ENCODE measurements at regions not wholly inside any gene's neighbourhood (a gene's known extent, or its start where the extent isn't known, plus 50 kb on each side); places are given as distances from the start of the nearest gene placed in this dataset.

- no peak for DNase-seq
These were observed 155.7 kb downstream of the TNFSF18 start for GRCh38 chr1:172895050-172895460.

- DNase-seq: no peak
These were observed 155.0 kb downstream of the TNFSF18 start for GRCh38 chr1:172895761-172896160.

GRCh38 chr1:172897738-172898137, 153.0 kb downstream of the TNFSF18 start:
- DNase-seq: no peak

GRCh38 chr1:172898866-172899265, 151.9 kb downstream of the TNFSF18 start:
- no peak for DNase-seq

DNA sequence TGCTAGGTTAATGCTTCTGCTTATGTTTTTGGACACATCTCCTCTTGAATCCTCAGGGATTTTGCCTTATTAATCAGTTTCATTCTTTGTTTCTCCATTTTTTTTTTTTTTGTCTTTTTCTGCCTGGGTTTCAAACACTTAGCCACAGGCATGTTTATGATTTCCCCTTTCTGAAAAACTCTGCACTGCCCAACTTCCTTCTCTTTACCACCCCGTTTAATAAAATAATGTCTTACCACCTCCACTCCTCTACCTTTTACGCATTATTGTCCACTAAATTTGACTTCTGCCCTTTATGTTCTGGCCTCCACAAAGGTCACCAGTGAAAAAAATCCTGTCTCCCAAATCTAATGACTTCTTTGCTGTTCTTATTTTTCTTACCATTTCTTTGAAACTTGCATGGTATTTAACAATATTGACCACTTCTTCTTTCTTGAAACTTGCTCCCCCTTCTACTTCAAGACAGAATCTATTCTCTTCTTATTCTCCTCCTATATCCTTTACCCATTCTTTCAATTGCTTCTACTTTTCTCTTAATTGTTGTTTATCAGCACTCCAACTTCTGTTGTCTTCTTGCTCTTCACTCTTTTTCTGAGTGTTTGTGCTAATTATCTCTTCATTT, 150.3 kb downstream of the TNFSF18 start:
- no peak for DNase-seq

DNA sequence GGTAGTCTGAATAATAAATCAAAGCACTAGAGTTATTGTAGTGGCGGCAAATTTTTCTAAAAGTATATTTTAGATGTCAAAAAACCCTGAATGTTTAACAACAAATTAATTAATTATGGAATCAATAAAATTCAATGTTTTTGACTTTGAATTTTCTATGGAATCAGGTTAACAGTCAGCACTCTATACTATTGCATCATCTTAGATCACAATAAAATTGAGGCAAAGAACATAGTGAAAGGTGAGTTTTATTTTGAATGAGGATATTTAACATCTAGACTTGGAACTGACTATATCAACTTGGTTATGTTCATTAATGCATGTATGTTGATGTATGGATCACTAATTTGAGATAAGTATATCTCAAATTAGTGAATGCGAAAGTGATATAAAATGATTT, 148.5 kb downstream of the TNFSF18 start:
- DNase-seq: no peak

- DNase-seq: no peak
These were observed 147.8 kb downstream of the TNFSF18 start for GRCh38 chr1:172902861-172903381.

GRCh38 chr1:172903581-172904220, 147.0 kb downstream of the TNFSF18 start:
- DNase-seq: no peak

DNA sequence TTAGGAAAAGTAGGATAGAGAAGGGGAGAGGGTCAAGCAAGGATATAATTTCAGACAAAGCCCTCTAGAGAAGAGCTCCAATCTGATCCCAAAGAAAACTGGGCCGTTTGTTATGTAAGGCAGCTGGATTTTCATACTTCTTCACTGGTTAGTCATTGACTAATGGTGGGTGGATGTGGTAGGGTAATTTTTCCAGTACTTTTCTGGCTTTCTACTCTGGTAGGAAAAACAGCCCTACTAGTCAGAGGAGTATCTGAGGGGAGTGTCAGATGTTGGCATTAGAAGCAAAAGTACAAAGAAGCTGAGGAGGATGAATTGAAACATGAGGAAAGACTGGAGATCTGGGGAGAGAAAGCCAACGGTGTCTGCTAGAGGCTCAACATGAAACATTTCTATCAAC, 145.3 kb downstream of the TNFSF18 start:
- DNase-seq: no peak

GRCh38 chr1:172906778-172907592, 143.8 kb downstream of the TNFSF18 start:
- no peak for DNase-seq

DNA sequence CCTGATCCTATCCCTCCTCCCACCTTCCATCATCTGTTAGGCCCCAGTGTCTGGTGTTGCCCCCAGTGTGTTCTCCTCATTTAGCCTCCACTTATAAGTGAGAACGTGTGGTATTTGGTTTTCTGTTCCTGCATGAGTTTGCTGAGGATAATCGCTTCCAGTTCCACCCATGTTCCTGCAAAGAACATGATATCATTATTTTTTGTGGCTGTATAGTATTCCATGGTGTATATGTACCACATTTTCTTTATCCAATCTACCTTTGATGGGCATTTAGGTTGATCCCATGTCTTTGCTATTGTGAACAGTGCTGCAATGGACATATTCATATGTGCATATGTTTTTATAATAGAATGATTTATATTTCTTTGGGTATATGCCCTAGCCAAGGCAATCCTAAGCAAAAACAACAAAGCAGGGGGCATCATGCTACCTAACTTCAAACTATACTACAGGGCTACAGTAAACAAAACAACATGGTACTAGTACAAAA, 142.9 kb downstream of the TNFSF18 start:
- DNase-seq: no peak

DNA sequence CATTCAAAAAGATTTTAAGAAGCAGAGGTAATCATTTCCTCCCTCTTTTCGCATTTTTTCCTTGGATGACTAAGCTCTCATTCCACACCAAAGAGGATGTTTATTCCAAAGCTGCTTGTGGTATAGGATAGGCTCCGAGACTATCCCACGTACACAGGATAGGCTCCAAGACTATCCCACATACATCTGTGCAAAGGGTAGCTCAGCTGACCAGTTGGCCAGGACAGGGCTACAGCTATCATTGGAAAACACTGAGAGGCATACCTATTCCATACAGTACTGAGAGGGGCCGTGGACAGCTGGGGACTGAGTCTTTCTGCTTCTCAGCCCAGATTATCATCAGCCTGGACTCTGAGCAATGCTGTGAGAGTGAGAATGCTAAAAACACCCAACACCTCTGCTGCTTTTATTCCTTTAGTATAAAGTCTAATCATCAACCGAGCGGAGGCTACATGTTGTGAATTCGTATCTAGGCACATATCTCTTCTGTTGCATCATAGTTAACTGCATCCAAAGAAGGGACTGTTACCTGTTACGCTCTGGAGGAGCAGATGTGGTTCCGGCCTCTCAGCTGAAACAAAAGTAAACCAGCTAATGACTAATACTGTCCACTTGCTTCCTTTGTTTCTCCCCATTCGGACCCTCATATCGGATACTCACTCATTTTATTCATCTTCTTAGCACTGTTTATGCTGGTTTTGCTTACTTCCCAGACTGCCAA, 141.0 kb downstream of the TNFSF18 start:
- no peak for DNase-seq

DNA sequence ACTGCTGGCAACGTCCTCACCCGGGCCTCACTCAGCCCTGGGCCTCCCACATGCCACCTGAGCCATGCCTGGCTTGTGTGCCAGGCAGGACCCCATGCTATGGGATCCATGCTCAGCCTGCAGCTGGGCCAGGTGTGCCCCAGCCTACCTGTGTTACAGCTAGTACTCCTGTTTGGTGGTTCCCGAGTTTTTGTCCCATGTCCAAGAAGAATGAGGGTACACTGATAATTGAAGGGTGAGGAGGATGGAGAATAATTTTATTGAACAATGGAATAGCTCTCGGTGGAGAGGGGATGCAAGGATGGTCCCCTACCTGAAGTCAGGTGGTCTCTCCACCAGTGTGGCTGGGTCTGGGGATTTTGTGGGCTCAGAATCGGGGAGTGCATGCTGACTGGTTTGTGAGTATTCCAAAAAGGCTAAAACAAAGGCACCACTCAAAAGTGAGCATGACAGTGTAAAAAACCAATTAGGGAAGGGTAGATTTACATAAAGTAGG, 137.9 kb downstream of the TNFSF18 start:
- DNase-seq: no peak

GRCh38 chr1:172914501-172915144, 136.1 kb downstream of the TNFSF18 start:
- DNase-seq: no peak

- DNase-seq: no peak
These were observed 135.5 kb downstream of the TNFSF18 start for GRCh38 chr1:172915271-172915670.

DNA sequence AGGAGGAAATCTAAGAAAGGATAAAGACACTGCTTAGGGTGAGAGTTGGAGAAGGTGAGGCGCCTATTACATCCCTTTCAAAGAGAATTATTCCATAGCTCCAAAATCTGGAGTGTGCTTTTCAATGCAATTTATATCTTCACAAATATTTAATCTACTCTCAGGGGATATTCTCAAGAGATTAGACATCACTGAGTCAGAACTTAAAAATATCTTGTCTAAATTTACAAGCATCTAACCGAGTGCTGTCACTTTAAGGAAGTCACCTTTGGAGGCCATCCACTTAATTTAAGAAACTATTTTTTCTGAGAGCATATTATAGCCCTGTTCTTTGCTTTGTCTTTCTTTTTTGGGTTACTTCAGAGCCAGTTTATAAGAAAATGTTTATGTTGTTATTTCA, 134.6 kb downstream of the TNFSF18 start:
- DNase-seq: no peak

GRCh38 chr1:172917972-172918371, 132.8 kb downstream of the TNFSF18 start:
- no peak for DNase-seq

DNA sequence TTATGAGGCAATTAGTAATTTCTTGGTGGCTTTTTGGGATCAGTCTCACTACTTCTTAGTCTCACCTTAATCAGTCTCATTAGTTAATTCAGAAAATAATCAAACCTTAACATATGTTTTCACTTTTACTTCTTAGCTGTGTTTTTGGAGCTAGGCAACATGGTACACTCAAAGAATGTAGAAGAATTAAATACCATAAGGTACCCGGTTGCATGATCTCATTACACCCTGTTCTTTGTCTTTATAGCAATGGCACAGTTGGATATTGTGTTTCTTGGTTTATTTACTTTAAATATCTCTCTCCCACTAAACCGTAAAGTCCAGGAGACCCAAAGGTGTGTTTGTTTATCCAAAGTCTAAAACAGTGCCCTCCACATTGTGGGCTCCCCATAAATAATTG, 132.3 kb downstream of the TNFSF18 start:
- DNase-seq: no peak

DNA sequence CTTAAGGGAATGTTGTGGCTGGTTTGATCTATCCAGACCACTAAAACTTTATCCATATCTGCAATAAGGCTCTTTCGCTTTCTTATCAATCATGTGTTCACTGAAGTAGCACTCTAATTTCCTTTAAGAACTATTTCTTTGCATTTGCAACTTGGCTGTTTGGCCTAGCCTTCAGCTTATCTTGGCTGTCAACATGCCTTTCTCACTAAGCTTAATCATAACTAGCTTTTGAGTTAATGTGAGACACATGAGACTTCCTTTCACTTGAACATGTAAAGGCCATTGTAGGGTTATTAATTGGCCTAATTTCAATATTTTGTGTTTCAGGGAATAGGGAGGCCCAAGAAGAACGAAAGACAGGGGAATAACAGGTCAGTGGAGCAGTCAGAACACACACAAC, 124.7 kb downstream of the TNFSF18 start:
- DNase-seq: no peak

- no peak for DNase-seq
These were observed 122.3 kb downstream of the TNFSF18 start for GRCh38 chr1:172928412-172928811.

GRCh38 chr1:172929006-172929405, 121.7 kb downstream of the TNFSF18 start:
- no peak for DNase-seq

- DNase-seq: no peak
These were observed 120.6 kb downstream of the TNFSF18 start for GRCh38 chr1:172930142-172930541.
